DMS79 (cell line): ENCODE measurements at regions not wholly inside any gene's neighbourhood (a gene's known extent, or its start where the extent isn't known, plus 50 kb on each side); places are given as distances from the start of the nearest gene placed in this dataset.
"Not testable (repeated sequence)": the region's sequence is repeated elsewhere in the genome, so short reads cannot be mapped to it uniquely, and the experiment has no call there.

Source experiments
- DNase-seq: peaks from one replicate; lab custom pipeline; 2025; lab: John Stamatoyannopoulos, UW

- DNase-seq = no peak
These were observed 112.5 kb upstream of the SPAG17 start for GRCh38 chr1:118297521-118297920.

- no peak for DNase-seq
These were observed 110.0 kb upstream of the SPAG17 start for GRCh38 chr1:118294875-118295642.

- DNase-seq = no peak
These were observed 106.6 kb upstream of the SPAG17 start for GRCh38 chr1:118291661-118292060.

GRCh38 chr1:118290571-118290970 is 105.5 kb upstream of the SPAG17 start:
- DNase-seq = no peak

GRCh38 chr1:118290046-118290445 is 105.0 kb upstream of the SPAG17 start:
- DNase-seq = no peak

GRCh38 chr1:118280656-118281055 is 95.6 kb upstream of the SPAG17 start:
- DNase-seq = not testable (repeated sequence)

GRCh38 chr1:118275472-118276115 is 90.6 kb upstream of the SPAG17 start:
- DNase-seq = no peak

GRCh38 chr1:118272884-118273283 is 87.9 kb upstream of the SPAG17 start:
- DNase-seq = no peak

GRCh38 chr1:118271883-118272282 is 86.9 kb upstream of the SPAG17 start:
- no peak for DNase-seq

- DNase-seq = no peak
These were observed 84.6 kb upstream of the SPAG17 start for GRCh38 chr1:118269598-118269997.

- DNase-seq = no peak
These were observed 81.4 kb upstream of the SPAG17 start for GRCh38 chr1:118266436-118266835.

GRCh38 chr1:118264343-118264742 is 79.3 kb upstream of the SPAG17 start:
- no peak for DNase-seq

GRCh38 chr1:118262865-118263264 is 77.8 kb upstream of the SPAG17 start:
- DNase-seq = no peak

- DNase-seq = no peak
These were observed 73.9 kb upstream of the SPAG17 start for GRCh38 chr1:118258975-118259374.

- no peak for DNase-seq
These were observed 72.9 kb upstream of the SPAG17 start for GRCh38 chr1:118257946-118258345.

- DNase-seq = no peak
These were observed 69.7 kb upstream of the SPAG17 start for GRCh38 chr1:118254491-118255425.

- DNase-seq = no peak
These were observed 69.0 kb upstream of the SPAG17 start for GRCh38 chr1:118254001-118254400.

- no peak for DNase-seq
These were observed 68.3 kb upstream of the SPAG17 start for GRCh38 chr1:118253053-118253915.

- no peak for DNase-seq
These were observed 67.6 kb upstream of the SPAG17 start for GRCh38 chr1:118252624-118253023.

GRCh38 chr1:118250232-118250631 is 65.2 kb upstream of the SPAG17 start:
- no peak for DNase-seq

GRCh38 chr1:118249641-118250040 is 64.6 kb upstream of the SPAG17 start:
- no peak for DNase-seq

GRCh38 chr1:118247593-118247992 is 62.6 kb upstream of the SPAG17 start:
- DNase-seq = no peak
